ENCODE measurements at regions not wholly inside any gene's neighbourhood (a gene's known extent, or its start where the extent isn't known, plus 50 kb on each side); places are given as distances from the start of the nearest gene placed in this dataset.

DNA sequence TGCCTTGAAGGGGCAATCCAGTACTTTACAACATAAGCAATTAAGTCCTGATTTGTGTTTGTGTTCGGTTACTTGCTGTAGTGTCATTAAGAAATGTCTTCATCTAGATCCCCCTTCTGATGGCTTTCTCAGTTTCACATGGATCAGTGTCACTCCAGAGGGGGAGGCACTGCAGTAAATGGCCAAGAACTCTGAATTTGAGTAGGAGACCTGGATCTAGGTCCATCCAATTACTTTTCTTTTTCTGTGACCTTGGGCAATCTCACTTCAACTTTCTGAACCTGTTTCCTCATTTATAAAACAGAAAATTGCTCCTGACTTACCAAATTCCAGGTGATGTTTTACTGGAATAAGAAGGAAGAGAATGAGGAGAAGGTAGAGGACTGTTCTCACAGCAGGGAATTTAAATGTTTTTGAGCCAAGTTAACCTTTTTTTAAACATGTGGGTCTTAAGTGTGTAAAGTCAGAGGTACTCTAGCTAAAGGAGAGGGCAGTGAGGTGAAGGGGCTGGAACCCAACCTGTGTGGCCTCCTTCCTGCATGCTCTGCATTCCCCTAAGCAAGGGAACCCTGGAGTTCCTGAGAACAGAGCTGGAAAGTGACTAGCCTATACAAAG, 285.5 kb downstream of the HACE1 start:
- DNase-seq (ENCODE audit: low spot score): no peak

GRCh38 chr6:104573350-104573749, 286.4 kb downstream of the HACE1 start:
- no peak for DNase-seq (ENCODE audit: low spot score)

DNA sequence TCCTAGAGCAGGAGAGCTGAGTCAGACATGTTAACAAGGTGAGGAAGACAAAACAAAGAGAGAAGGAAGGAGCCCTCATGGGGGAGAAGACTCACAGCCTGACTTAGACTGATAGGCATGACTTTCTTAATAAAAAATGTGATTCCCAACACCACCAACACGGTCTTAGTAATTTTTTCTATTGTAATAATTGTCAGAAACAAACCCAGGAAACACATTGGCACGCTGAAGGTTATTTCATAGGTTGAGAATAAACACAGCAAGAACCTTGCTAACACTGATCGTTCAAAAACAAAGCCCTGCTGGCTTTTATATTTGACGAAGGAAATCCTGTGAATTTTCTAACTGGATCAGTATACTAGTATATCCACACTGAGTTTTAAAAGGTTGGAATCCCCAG, 286.8 kb downstream of the HACE1 start:
- peak; percentile 23 for DNase-seq (ENCODE audit: low spot score)

- no peak for DNase-seq (ENCODE audit: low spot score)
These were observed 293.3 kb downstream of the HACE1 start for GRCh38 chr6:104566411-104566810.

DNA sequence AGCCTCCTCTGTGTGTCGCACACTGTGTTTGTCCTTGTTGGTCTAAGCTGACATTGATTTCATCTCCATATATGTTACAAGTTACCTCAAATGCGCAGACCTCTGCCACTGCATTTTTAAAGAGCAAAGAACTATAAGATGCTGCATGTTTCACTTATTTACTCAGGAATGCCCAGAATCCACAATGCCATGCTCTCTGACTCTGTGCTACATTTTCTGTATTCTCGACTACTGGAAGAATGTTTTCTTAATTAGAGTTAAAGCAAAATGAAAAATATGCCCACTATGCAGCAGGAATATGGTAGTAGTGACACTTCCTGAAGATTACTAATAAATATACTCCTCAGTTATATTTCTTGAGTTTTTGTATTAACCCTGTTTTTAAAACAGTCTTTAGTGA, 296.4 kb downstream of the HACE1 start:
- DNase-seq (ENCODE audit: low spot score): no peak

DNA sequence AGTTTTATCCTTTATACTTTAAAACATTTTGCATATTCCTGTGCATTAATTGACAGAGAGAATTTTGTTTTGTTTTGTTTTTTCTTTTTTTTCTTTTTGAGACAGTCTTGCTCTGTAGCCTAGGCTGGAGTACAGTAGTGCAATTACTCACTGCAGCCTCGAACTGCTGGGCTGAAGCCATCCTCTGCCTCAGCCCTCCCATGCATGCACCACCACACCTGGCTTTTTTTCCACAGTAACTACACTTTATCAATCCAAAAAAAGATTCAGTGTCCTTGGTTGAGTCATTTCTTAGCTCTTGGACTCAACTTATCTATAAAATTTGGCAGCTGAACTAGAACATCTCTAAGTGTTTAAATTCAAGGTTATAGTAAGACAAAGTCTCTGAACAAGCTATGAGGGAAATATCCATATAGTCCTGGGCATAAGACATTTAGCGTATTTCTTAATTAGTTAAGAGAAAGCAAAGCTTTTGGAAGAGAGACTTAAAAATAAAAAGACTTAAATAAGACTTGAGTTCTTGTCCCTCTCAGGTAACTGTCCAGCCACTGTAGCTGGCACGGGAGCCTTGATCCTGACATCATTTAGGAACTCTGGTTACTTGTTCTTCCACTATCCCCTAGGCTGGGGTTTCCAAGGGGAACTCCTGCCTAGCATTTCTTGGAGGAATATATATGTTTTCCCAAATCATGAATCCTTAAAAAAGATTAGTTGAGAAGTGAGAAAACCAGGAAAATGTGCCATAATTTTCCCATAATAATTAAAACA, 300.1 kb downstream of the HACE1 start:
- DNase-seq (ENCODE audit: low spot score): no peak

GRCh38 chr6:104558746-104559145, 301.0 kb downstream of the HACE1 start:
- DNase-seq (ENCODE audit: low spot score): no peak

- DNase-seq (ENCODE audit: low spot score): no peak
These were observed 311.4 kb downstream of the HACE1 start for GRCh38 chr6:104548297-104548696.

DNA sequence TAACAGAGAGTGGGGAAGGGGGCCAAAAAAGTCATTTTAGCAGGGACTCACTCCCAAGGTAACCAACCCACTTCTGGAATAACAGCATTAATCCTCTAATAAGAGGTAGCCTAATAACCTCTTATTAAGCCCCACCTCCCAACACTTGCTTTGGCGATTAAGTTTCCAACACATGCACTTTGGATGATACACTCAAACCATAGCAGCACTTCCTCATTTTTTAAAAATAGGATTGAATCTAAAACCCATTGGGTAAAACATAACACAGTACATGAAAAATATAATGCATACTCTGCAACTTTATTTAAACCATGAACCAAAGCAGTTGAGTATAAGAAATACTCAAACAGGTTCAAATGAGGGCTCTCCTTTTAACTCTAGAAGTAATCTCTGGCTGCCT, 318.3 kb downstream of the HACE1 start:
- no peak for DNase-seq (ENCODE audit: low spot score)

DNA sequence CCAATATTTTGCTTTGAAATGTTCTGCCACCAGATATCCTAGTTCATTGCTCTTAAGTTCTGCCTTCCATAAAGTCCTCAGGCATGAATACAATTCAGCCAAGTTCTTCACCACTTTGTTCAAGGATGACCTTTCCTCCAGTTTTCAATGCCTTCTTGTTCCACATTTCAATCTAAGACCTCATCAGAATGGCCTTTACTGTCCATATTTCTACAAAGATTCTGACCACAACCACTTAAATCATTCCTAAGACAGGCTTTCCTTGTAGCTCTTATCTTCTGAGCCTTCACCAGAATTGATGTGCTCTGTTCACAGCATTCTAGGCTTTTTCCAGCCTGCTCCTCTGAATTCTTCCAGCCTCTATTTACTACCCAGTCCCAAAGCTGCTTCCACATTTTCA, 319.0 kb downstream of the HACE1 start:
- DNase-seq (ENCODE audit: low spot score): no peak

GRCh38 chr6:104539173-104539572, 320.5 kb downstream of the HACE1 start:
- DNase-seq (ENCODE audit: low spot score): no peak

DNA sequence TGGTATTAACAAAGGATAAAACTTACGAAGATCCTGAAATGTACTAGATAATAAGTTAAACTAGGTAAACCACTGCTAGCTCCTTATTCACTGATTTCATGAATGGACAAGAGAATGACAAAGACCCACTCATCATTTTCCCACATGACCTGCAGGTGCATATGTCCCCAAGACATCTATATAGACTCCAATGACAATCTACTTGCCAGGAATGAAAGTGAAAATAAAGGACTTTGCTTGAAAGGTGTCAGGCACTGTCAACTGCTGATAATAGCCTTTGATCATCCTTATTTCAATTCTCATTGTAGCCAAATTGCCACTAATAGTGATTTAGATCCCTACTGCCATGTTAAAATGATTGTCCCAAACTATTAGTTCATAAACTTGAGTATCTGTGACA, 321.8 kb downstream of the HACE1 start:
- no peak for DNase-seq (ENCODE audit: low spot score)

DNA sequence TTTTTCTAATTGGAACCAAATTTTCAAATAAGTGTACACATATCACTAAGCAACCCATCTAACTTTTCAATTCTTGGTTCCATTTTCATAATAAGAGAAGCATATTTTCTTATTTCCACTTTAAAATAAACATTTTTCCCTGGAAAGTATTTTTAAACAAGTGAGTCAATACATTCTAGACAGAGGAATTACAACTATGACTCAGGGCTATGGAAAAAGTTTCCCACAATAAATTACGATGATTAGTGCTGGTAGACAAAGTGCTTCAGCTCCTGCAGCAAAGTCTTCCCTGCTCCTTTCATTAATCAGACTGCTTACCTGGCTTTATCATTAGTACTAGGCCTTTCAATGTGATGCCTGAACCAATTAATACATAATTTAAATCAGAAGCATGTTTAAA, 322.5 kb downstream of the HACE1 start:
- peak; percentile 66 for DNase-seq (ENCODE audit: low spot score)

DNA sequence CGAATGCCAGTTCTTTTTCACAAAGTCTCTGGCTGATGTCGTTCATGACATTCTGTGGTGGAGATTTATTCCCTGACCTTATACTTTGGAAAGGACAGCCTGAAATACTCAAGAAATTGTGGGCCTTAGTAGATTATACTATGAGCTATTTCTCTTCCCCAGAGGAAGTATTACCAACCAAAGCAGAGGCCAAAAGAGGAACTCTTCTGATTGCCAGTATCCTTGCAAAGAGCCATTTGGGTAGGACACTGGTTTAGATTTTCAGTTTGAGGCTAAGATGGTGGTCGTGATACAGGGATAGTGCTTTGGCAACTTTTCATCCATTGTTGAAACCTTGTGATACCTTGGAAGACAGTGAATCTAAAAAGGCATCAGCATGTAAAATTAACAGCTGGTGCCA, 327.3 kb downstream of the HACE1 start:
- no peak for DNase-seq (ENCODE audit: low spot score)

GRCh38 chr6:104531646-104532045, 328.1 kb downstream of the HACE1 start:
- DNase-seq (ENCODE audit: low spot score): no peak

GRCh38 chr6:104527761-104528415, 331.8 kb downstream of the HACE1 start:
- no peak for DNase-seq (ENCODE audit: low spot score)

DNA sequence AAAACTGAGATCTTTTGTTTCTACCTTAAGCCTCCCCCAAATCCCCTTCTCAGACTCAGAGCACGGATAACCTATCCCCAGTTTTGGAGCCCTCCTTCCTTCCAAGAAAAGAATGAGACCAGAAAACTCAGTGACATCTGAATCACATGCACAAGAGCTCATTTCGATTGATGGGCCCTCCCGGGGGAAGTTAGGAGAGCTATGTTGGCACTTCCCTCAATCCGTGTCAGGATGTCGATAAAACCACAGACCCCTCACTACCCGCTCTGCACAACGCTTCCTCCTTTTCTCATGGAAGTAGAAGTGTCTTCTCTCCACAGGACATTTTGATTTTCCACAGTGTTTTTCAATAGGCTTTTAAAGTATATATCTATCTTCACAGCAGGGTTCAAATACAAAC, 332.4 kb downstream of the HACE1 start:
- no peak for DNase-seq (ENCODE audit: low spot score)

GRCh38 chr6:104526376-104526775, 333.3 kb downstream of the HACE1 start:
- no peak for DNase-seq (ENCODE audit: low spot score)

DNA sequence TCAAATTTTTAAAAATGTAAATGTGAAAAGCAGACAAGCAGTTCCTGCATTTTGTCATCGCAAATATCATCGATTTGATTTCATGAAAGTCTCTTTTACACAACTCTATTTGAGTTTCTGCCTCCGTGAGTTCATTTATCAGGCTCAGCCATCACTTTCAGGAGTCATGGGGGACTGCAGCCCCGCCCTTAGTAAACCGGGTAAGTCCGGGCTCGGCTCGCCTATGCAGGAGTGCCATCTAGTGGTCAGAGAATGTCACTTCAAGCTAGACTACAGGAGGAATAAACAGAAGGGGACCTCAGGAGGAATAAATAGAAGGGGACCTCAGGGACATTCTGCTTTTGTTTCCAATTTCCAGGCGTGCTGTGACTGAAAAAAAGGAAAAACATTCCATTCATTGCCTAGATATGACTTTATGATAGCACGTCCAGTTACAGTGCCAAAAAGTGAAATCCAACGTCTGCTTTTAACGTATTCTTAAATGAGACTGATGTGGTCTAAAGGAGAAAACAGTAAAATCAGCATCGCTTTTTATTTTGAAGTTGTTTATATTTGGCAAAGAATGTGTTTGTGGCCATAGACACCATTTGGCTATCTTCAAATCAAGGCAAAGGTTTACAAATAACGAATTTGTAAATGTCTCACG, 333.9 kb downstream of the HACE1 start:
- DNase-seq (ENCODE audit: low spot score): peak; percentile 73

DNA sequence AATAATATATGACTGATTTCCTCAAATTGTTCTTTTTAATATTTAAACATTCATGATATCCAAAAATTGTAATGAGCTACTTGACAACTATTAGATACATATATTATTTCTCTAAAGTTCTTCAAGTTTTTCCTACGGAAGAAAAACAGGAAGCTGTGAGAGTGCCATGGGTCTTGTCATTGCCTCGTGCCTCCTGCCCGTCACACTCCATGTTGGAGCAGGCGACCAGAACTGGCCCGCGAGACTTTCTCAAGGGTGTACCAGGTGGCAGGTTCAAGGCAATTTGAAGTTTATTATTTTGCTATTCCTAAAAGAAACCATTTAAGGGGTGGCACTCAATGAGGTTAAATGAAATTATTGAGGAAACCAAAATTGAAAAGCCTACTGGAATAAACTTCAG, 337.2 kb downstream of the HACE1 start:
- no peak for DNase-seq (ENCODE audit: low spot score)

- DNase-seq (ENCODE audit: low spot score): no peak
These were observed 338.5 kb downstream of the HACE1 start for GRCh38 chr6:104521176-104521575.

DNA sequence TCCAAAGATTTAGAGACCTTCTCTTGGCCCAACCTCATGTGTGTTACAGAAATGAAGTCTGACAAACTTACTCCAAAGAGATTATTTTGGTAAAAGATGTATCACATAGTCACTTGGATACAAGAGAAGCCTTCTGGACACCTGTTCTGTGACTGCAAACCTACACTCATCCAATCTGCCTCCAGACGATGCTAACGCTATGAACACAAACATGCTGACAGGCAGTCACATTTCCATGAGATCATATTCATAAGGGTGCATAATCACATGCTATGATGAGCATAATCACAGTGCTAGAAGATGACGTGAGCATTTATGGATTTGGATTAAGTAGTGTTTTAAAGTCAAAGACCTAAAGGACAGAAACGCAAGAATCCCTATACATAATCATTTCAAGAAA, 340.2 kb downstream of the HACE1 start:
- DNase-seq (ENCODE audit: low spot score): no peak

- no peak for DNase-seq (ENCODE audit: low spot score)
These were observed 350.4 kb downstream of the HACE1 start for GRCh38 chr6:104509355-104509754.

All from kidney capillary endothelial cell (primary cell).